Body of pancreas (tissue), 4 donors: ENCODE measurements at regions not wholly inside any gene's neighbourhood (a gene's known extent, or its start where the extent isn't known, plus 50 kb on each side); places are given as distances from the start of the nearest gene placed in this dataset.
"Not testable (repeated sequence)": the region's sequence is repeated elsewhere in the genome, so short reads cannot be mapped to it uniquely, and the experiment has no call there.

Source experiments
- ATAC-seq: fragments of 150-250 bp; one replicate; pipeline ENCODE4 v1.9.1; 2016
- DNase-seq, 4 donors: peaks; one replicate each; pipeline ENCODE4 v3.0.0-alpha.2; 2019
- H3K27ac ChIP-seq, 4 donors: fragments of 200-600 bp; sonication (generic); 1 replicate in 3 of 4; 2 replicates in 1 of 4; pipeline versions ENCODE4 v1.5.1 to v1.6.1; 2016 to 2019; ENCODE audit warnings: mild to moderate bottlenecking in 1 of 4, mixed read lengths in 1 of 4, moderate library complexity in 1 of 4
- H3K27me3 ChIP-seq, 2 donors: fragments of 200-600 bp; sonication (generic); one replicate each; pipeline ENCODE4 v1.6.0; 2016; ENCODE audit warnings: mild to moderate bottlenecking in 1 of 2
- H3K36me3 ChIP-seq, 2 donors: fragments of 200-600 bp; sonication (generic); replicated peaks in 1 of 2; 2 replicates each; pipeline ENCODE4 v1.5.1; 2016; ENCODE audit warnings: low read depth in 2 of 2; ENCODE audit not compliant: insufficient read depth in 1 of 2
- H3K4me1 ChIP-seq: fragments of 200-600 bp; sonication (generic); one replicate; pipeline ENCODE4 v1.6.0; 2016
- H3K4me3 ChIP-seq, 2 donors: fragments of 200-600 bp; sonication (generic); 1 replicate in 1 of 2; 2 replicates in 1 of 2; pipeline ENCODE4 v1.5.1; 2016 to 2019
- H3K9me3 ChIP-seq, 3 donors: fragments of 200-600 bp; sonication (generic); 1 replicate in 2 of 3; 2 replicates in 1 of 3; pipeline ENCODE4 v1.5.1; 2016
- CTCF ChIP-seq, 7 experiments: fragments of 450-650 bp in 4 of 7; fragments of 200-600 bp in 3 of 7; sonication (generic) in 3 of 7; IDR thresholded peaks; one replicate each; pipeline ENCODE4 v1.5.1; 2016 to 2019; ENCODE audit warnings: antibody characterized with exemption in 7 of 7
- POLR2A ChIP-seq, 3 donors: fragments of 450-650 bp; IDR thresholded peaks; one replicate each; pipeline ENCODE4 v1.6.1; 2016; ENCODE audit warnings: antibody characterized with exemption in 3 of 3, mild to moderate bottlenecking in 2 of 3
- WGBS, 2 donors: methylation state at CpG; one replicate each; pipeline ENCODE4 v1.1.5; 2017; 5-methylcytosine and 5-hydroxymethylcytosine counted together
- intact Hi-C: fragments of 100-400 bp; cut with DNase I; formaldehyde crosslinking; loops from one replicate; pipeline ENCODE4 v1.15.1; 2023

GRCh38 chr17:77803726-77804125 lies 154.8 kb upstream of the TNRC6C start:
- no peak overlapping the region for H3K4me3 ChIP-seq
- DNase-seq (no peak), ATAC-seq (no peak)
- H3K27ac ChIP-seq: no peak overlapping the region
- intact Hi-C loops: no loop called here
- no peaks in the 10 kb centered on the region for H3K9me3 ChIP-seq
- no peaks in the 10 kb centered on the region for H3K36me3 ChIP-seq
- WGBS, 2 donors: 74 to 79% methylated on average over 10 of the region's 10 CpGs
- TF ChIP-seq POLR2A (IDR thresholded peaks at IDR 0.05): no peak
- no peak for TF ChIP-seq CTCF (IDR thresholded peaks at IDR 0.05)
- H3K4me1 ChIP-seq: no peaks in the 10 kb centered on the region
- H3K27me3 ChIP-seq: no peaks in the 10 kb centered on the region

- Histone ChIP-seq H3K36me3 (no peaks in the 10 kb centered on the region), H3K4me1 (no peaks in the 10 kb centered on the region), H3K4me3 (no peak overlapping the region), H3K9me3 (no peaks in the 10 kb centered on the region), H3K27me3 (no peaks in the 10 kb centered on the region), H3K27ac (no peak overlapping the region)
- no peak for DNase-seq
- WGBS, 2 donors: 61 to 62% methylated on average over 21 of the region's 21 CpGs
- intact Hi-C loops: no loop called here
- ATAC-seq: no peak
- TF ChIP-seq CTCF (IDR thresholded peaks at IDR 0.05): no peak
- TF ChIP-seq POLR2A (IDR thresholded peaks at IDR 0.05): no peak
Measured at GRCh38 chr17:77804796-77805426, 153.6 kb upstream of the TNRC6C start.

- ATAC-seq, intact Hi-C loops: not testable (repeated sequence)
- 59 to 64% methylated on average over 6 of the region's 6 CpGs for WGBS, 2 donors
Measured at GRCh38 chr17:77805970-77806369, 152.5 kb upstream of the TNRC6C start.

GRCh38 chr17:77807051-77807745 lies 151.3 kb upstream of the TNRC6C start:
- WGBS, 2 donors: 56 to 69% methylated on average over 10 to 12 of the region's 12 CpGs
- TF ChIP-seq CTCF (IDR thresholded peaks at IDR 0.05) (no peak), POLR2A (IDR thresholded peaks at IDR 0.05) (no peak)
- no peaks in the 10 kb centered on the region for H3K9me3 ChIP-seq
- ATAC-seq (no peak), DNase-seq (no peak)
- intact Hi-C loops: no loop called here
- H3K4me3 ChIP-seq: no peak overlapping the region
- H3K27me3 ChIP-seq: no peaks in the 10 kb centered on the region
- no peaks in the 10 kb centered on the region for H3K36me3 ChIP-seq
- no peak overlapping the region for H3K27ac ChIP-seq
- no peaks in the 10 kb centered on the region for H3K4me1 ChIP-seq

More at GRCh38 chr17:77805970-77806369, 152.5 kb upstream of the TNRC6C start:
- H3K36me3 ChIP-seq, H3K4me3 ChIP-seq, H3K27me3 ChIP-seq, H3K27ac ChIP-seq, H3K9me3 ChIP-seq, H3K4me1 ChIP-seq, DNase-seq: not testable (repeated sequence)

- H3K27ac ChIP-seq: no peak overlapping the region
- H3K9me3 ChIP-seq: no peaks in the 10 kb centered on the region
- no peaks in the 10 kb centered on the region for H3K36me3 ChIP-seq
- WGBS, 2 donors: 54 to 56% methylated on average over 7 of the region's 7 CpGs
- DNase-seq (no peak), ATAC-seq (no peak)
- H3K27me3 ChIP-seq: no peaks in the 10 kb centered on the region
- no peaks in the 10 kb centered on the region for H3K4me1 ChIP-seq
- intact Hi-C loops: no loop called here
- H3K4me3 ChIP-seq: no peak overlapping the region
- TF ChIP-seq POLR2A (IDR thresholded peaks at IDR 0.05) (no peak), CTCF (IDR thresholded peaks at IDR 0.05) (no peak)
Measured at GRCh38 chr17:77807746-77808441, 150.6 kb upstream of the TNRC6C start.
